ENCODE measurements at regions not wholly inside any gene's neighbourhood (a gene's known extent, or its start where the extent isn't known, plus 50 kb on each side); places are given as distances from the start of the nearest gene placed in this dataset.

DNA sequence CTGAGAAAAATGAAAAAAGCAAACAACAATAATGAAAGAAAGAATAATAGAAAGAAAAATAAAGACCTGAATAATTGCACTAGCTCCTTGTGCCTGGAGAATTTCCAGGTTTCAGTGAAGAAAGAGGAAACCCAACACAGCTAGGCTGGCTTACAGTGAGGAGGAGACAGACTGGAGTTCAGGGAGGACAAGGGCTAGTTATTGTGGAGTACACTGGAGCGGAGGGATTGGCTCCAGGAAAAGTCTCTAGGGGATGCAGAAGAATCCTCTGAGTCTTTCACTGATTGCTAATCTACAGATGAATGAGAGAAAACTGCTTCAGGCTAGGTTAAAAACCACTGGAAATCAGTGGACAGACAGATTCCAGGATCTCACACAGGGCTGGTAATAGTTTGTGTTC lies 163.6 kb upstream of the RBMS1 start:
- no peaks in the 10 kb centered on the region for H3K9me3 ChIP-seq
- WGBS, 5 donors, result 78 to 96% (median 87%) methylated on average over 1 of the region's 1 CpG
- intact Hi-C loops (cut with DNase I; ENCODE audit: low total_unique reads), result no loop called here
- H3K4me3 ChIP-seq, result no peak overlapping the region
- no peak for DNase-seq
- peaks cover 0 to 9% (median 0%) of the 10 kb centered on the region in 7 donors for H3K27me3 ChIP-seq (replicated peaks in 1 of 7)
- no peaks in the 10 kb centered on the region for H3K36me3 ChIP-seq
- H3K27ac ChIP-seq, result no peak overlapping the region
- TF ChIP-seq POLR2A (IDR thresholded peaks at IDR 0.05) (no peak), POLR2AphosphoS5 (IDR thresholded peaks at IDR 0.05) (no peak)
- TF ChIP-seq, protein P1, sequence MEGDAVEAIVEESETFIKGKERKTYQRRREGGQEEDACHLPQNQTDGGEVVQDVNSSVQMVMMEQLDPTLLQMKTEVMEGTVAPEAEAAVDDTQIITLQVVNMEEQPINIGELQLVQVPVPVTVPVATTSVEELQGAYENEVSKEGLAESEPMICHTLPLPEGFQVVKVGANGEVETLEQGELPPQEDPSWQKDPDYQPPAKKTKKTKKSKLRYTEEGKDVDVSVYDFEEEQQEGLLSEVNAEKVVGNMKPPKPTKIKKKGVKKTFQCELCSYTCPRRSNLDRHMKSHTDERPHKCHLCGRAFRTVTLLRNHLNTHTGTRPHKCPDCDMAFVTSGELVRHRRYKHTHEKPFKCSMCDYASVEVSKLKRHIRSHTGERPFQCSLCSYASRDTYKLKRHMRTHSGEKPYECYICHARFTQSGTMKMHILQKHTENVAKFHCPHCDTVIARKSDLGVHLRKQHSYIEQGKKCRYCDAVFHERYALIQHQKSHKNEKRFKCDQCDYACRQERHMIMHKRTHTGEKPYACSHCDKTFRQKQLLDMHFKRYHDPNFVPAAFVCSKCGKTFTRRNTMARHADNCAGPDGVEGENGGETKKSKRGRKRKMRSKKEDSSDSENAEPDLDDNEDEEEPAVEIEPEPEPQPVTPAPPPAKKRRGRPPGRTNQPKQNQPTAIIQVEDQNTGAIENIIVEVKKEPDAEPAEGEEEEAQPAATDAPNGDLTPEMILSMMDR (IDR thresholded peaks at IDR 0.05 in 8 of 11, conservative IDR thresholded peaks at IDR 0.05 in 3 of 11), result no peak
- peaks cover 3 to 12% (median 7%) of the 10 kb centered on the region in 6 donors for H3K4me1 ChIP-seq

DNA sequence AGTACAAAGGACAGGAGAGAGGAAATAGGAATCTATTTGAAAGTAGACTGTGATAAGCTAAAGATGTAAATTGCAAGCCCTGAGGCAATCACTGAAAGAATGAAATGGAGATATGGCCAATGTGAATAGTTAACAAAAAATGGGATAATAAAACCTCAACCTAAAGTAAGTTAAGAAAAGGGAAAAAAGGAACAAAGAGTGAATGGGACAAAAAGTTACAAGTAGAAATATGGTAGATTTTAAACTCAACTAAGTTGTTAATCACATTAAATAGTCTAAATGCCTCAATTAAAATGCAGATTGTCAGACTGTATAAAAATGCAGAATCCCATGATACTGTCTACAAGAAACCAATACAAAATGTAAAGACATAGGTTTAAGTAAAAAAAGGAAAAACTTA lies 165.2 kb upstream of the RBMS1 start:
- TF ChIP-seq POLR2AphosphoS5 (IDR thresholded peaks at IDR 0.05), result no peak
- TF ChIP-seq POLR2A (IDR thresholded peaks at IDR 0.05), result no peak
- TF ChIP-seq, protein P1 (IDR thresholded peaks at IDR 0.05 in 8 of 11, conservative IDR thresholded peaks at IDR 0.05 in 3 of 11), result no peak
- no peak for DNase-seq
- no peak overlapping the region for H3K27ac ChIP-seq
- H3K27me3 ChIP-seq (replicated peaks in 1 of 7), result peaks cover 0 to 9% (median 0%) of the 10 kb centered on the region in 7 donors
- no peaks in the 10 kb centered on the region for H3K4me1 ChIP-seq
- no peak overlapping the region for H3K4me3 ChIP-seq
- intact Hi-C loops (cut with DNase I; ENCODE audit: low total_unique reads), result no loop called here
- H3K9me3 ChIP-seq, result no peaks in the 10 kb centered on the region
- no peaks in the 10 kb centered on the region for H3K36me3 ChIP-seq

DNA sequence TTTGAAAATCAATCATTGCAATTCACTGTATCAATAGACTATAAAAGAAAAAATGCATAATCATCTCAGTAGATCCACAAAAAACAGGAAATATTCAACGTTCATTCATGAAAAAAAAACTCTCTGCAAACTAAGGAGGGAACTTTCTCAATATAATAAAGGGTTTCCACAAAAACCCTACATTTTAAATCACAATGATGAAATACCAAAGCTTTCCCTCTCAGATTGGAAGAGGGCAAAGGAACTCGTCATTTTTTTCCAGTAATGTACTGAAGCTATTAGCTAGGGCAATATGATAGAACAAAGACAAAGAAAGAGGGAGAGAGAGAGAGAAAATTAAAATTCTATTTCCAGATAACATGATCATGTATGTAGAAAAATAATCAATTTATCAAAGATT lies 167.1 kb upstream of the RBMS1 start:
- Histone ChIP-seq H3K27ac (no peak overlapping the region), H3K4me3 (no peak overlapping the region), H3K27me3 (replicated peaks in 1 of 7) (peaks cover 0 to 6% (median 0%) of the 10 kb centered on the region in 7 donors), H3K4me1 (peaks cover 0 to under 1% (median 0%) of the 10 kb centered on the region in 6 donors), H3K36me3 (no peaks in the 10 kb centered on the region), H3K9me3 (no peaks in the 10 kb centered on the region)
- TF ChIP-seq POLR2A (IDR thresholded peaks at IDR 0.05) (no peak), POLR2AphosphoS5 (IDR thresholded peaks at IDR 0.05) (no peak)
- TF ChIP-seq, protein P1 (IDR thresholded peaks at IDR 0.05 in 8 of 11, conservative IDR thresholded peaks at IDR 0.05 in 3 of 11), result no peak
- no peak for DNase-seq
- intact Hi-C loops (cut with DNase I; ENCODE audit: low total_unique reads), result no loop called here
- 23 to 44% (median 42%) methylated on average over 2 of the region's 2 CpGs for WGBS, 5 donors

DNA sequence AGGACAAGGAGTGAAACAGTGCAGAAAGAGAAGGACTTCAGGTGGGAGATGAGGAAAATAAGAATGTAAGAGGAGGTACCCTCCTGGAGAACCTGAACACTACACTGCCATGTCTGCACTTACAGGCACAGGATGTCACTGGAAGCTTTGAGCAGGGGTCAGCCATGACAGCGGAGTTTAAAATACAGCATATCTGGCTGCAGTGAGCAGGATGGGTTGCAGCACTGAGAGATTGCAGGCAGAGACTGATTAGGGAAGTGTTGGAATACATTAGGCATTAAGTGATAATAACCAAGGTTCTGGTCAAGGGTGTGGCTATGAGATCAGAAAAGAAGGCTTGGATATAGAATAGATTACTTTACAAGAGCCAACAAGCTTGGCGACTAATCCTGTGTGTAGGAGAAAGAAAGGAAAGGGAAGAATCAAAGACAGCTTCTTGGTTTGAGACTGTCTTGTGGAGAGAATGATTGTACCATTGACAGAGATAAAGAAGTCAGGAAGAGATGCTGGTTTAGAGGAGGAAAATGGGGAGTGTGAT lies 171.1 kb upstream of the RBMS1 start:
- no peak overlapping the region for H3K27ac ChIP-seq
- no peak for TF ChIP-seq POLR2A (IDR thresholded peaks at IDR 0.05)
- TF ChIP-seq, protein P1 (IDR thresholded peaks at IDR 0.05 in 8 of 11, conservative IDR thresholded peaks at IDR 0.05 in 3 of 11), result no peak
- H3K9me3 ChIP-seq, result no peaks in the 10 kb centered on the region
- H3K4me1 ChIP-seq, result peaks cover 0 to 10% (median 9%) of the 10 kb centered on the region in 6 donors
- no peaks in the 10 kb centered on the region for H3K36me3 ChIP-seq
- H3K27me3 ChIP-seq (replicated peaks in 1 of 7), result no peaks in the 10 kb centered on the region
- no peak for DNase-seq
- 90 to 97% (median 94%) methylated on average over 2 of the region's 2 CpGs for WGBS, 5 donors
- H3K4me3 ChIP-seq, result no peak overlapping the region
- intact Hi-C loops (cut with DNase I; ENCODE audit: low total_unique reads), result no loop called here
